ENCODE measurements at regions not wholly inside any gene's neighbourhood (a gene's known extent, or its start where the extent isn't known, plus 50 kb on each side); places are given as distances from the start of the nearest gene placed in this dataset.

DNA sequence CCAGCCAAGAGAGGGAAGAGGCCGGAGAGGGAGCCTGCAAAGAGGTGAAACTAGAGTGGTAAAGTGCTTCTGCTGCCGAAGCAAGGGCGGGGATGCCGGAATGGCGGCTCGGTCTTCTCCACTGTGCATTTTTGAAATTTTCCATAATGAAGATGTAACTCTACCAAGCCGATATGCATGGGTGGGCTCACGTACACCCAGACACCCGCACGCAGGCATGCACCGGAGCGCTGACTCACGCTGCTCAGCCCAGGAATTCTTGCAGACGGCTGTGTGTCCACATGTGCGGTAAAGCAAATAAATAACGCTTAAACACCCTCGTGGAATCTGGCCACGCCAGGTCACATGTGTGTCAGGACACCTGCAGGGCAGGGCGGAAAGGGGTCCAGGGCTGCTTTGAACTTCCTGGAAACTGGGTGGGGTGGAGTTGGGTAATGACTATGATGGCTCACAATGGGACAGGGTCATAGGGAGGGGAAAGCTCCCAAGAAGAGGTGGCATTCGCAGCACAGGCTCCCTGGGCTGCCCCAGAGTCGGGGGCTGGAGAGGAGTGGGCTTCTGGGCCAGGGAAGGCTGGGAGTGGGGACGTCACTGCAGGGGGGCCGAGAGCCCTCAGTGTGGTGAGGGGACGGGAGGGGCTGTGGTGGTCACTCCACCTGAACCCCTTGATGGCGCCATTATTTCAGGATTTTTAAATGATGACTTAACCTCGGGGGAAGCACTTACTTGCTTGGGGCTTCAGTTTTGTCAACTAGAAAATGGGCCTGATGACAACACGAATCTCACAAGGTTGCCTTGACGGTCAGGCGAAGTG is 265.5 kb downstream of the PARN start:
- no peak overlapping the region for H3K4me3 ChIP-seq (IDR thresholded peaks at IDR 0.05; ENCODE audit: insufficient read depth, low read depth, low read length)

GRCh38 chr16:14364112-14364385 is 266.0 kb downstream of the PARN start:
- Histone ChIP-seq H3K27ac (no peak overlapping the region), H3K36me3 (ENCODE audit: insufficient read depth) (no peaks in the 10 kb centered on the region), H3K4me3 (IDR thresholded peaks at IDR 0.05; ENCODE audit: insufficient read depth, low read depth, low read length) (no peak overlapping the region), H3K4me2 (no peak overlapping the region), H4K20me1 (ENCODE audit: insufficient read depth) (no peaks in the 10 kb centered on the region), H2AFZ (ENCODE audit: low read depth) (no peak overlapping the region), H3K79me2 (ENCODE audit: insufficient read depth, low read depth) (no peaks in the 10 kb centered on the region), H3K9ac (no peak overlapping the region), H3K27me3 (ENCODE audit: insufficient read depth, low read depth) (no peaks in the 10 kb centered on the region; the same call in 1 of the 2 replicates), H3K4me1 (ENCODE audit: low read depth, poor library complexity, severe bottlenecking) (peaks cover 6% of the 10 kb centered on the region)
- TF ChIP-seq, protein P1, sequence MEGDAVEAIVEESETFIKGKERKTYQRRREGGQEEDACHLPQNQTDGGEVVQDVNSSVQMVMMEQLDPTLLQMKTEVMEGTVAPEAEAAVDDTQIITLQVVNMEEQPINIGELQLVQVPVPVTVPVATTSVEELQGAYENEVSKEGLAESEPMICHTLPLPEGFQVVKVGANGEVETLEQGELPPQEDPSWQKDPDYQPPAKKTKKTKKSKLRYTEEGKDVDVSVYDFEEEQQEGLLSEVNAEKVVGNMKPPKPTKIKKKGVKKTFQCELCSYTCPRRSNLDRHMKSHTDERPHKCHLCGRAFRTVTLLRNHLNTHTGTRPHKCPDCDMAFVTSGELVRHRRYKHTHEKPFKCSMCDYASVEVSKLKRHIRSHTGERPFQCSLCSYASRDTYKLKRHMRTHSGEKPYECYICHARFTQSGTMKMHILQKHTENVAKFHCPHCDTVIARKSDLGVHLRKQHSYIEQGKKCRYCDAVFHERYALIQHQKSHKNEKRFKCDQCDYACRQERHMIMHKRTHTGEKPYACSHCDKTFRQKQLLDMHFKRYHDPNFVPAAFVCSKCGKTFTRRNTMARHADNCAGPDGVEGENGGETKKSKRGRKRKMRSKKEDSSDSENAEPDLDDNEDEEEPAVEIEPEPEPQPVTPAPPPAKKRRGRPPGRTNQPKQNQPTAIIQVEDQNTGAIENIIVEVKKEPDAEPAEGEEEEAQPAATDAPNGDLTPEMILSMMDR (conservative IDR thresholded peaks at IDR 0.05; ENCODE audit: low read depth, low read length) = no peak

More for the DNA sequence above, 265.5 kb downstream of the PARN start:
- H3K79me2 ChIP-seq (ENCODE audit: insufficient read depth, low read depth) = no peaks in the 10 kb centered on the region
- H3K27ac ChIP-seq = no peak overlapping the region
- no peaks in the 10 kb centered on the region for H3K36me3 ChIP-seq (ENCODE audit: insufficient read depth)
- TF ChIP-seq, protein P1 (conservative IDR thresholded peaks at IDR 0.05; ENCODE audit: low read depth, low read length) = no peak
- H2AFZ ChIP-seq (ENCODE audit: low read depth) = no peak overlapping the region
- H3K27me3 ChIP-seq (ENCODE audit: insufficient read depth, low read depth) = no peaks in the 10 kb centered on the region
- H3K4me2 ChIP-seq = no peak overlapping the region
- no peak overlapping the region for H3K9ac ChIP-seq
- no peaks in the 10 kb centered on the region for H4K20me1 ChIP-seq (ENCODE audit: insufficient read depth)
- H3K4me1 ChIP-seq (ENCODE audit: low read depth, poor library complexity, severe bottlenecking) = peaks cover 2% of the 10 kb centered on the region

DNA sequence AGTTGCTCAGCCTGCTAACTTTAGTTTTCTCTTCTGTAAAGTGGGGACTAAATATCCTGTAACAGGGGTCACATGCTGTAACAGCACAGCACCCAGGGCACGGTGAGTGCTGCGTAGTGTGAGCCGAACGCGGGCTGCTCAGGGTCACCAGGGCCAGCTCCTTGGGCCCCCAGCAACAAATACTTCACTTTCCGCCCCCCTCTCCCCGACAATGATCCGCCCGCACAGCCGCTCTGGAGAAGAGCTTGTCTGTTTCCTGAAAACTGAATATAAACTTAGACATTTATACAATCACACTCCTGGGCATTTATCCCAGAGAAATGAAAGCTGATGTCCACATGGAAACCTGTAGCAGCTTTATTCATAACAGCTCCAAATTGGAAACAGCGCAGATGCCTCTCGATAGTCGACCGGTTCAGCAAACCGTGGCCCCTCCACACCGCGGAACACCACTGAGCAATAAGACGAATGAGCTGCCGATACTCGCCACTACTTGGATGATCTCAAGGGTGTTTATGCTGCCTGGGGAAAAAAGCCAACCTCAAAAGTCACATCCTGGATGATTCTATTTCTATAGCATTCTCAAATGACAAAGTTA is 267.2 kb downstream of the PARN start:
- H3K27ac ChIP-seq = no peak overlapping the region
- no peaks in the 10 kb centered on the region for H3K36me3 ChIP-seq (ENCODE audit: insufficient read depth)
- no peaks in the 10 kb centered on the region for H4K20me1 ChIP-seq (ENCODE audit: insufficient read depth)
- peaks cover 18% of the 10 kb centered on the region for H3K4me1 ChIP-seq (ENCODE audit: low read depth, poor library complexity, severe bottlenecking)
- H3K9ac ChIP-seq = no peak overlapping the region
- H3K4me2 ChIP-seq = no peak overlapping the region
- no peak overlapping the region for H3K4me3 ChIP-seq (IDR thresholded peaks at IDR 0.05; ENCODE audit: insufficient read depth, low read depth, low read length)
- no peaks in the 10 kb centered on the region; the same call in 1 of the 2 replicates for H3K27me3 ChIP-seq (ENCODE audit: insufficient read depth, low read depth)
- no peak overlapping the region for H2AFZ ChIP-seq (ENCODE audit: low read depth)
- H3K79me2 ChIP-seq (ENCODE audit: insufficient read depth, low read depth) = no peaks in the 10 kb centered on the region
- TF ChIP-seq, protein P1 (conservative IDR thresholded peaks at IDR 0.05; ENCODE audit: low read depth, low read length) = no peak

DNA sequence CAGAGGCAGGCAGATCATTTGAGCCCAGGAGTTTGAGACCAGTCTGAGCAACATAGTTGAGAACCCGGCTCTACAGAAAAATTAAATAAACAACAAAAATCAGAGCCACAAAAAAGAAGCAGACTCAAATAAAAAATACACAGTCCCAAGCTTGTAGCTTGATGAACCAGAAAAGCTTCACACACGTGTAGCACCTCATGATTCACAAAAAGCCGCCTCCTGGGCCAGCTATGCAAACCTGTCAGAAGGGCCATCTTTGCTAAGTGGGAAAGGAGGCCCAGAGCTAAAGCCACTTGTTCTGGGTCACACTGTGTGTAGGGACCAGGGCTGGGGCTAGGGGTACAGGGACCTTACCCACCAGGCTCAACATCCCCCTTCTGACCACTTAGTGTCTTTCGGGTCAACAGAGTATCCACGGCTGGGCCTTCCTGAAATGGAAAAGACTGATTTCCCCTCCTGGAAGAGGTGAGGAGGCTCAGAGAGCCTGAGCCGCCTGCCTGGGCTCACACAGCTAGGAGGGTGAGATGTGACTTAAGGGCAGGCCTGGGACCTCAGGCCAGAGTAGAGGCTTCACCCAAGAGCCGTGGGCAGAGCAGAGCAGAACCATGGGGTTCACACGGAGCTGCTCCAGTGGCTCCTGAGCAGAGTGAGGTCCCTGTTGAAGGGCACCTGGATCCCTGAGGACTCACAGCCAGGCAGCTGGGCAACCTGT is 269.6 kb downstream of the PARN start:
- Histone ChIP-seq H3K9ac (no peak overlapping the region), H3K27me3 (ENCODE audit: insufficient read depth, low read depth) (no peaks in the 10 kb centered on the region; the same call in 1 of the 2 replicates), H3K27ac (no peak overlapping the region), H2AFZ (ENCODE audit: low read depth) (no peak overlapping the region), H3K4me1 (ENCODE audit: low read depth, poor library complexity, severe bottlenecking) (peaks cover 42% of the 10 kb centered on the region), H4K20me1 (ENCODE audit: insufficient read depth) (no peaks in the 10 kb centered on the region), H3K4me2 (no peak overlapping the region), H3K79me2 (ENCODE audit: insufficient read depth, low read depth) (no peaks in the 10 kb centered on the region), H3K36me3 (ENCODE audit: insufficient read depth) (no peaks in the 10 kb centered on the region), H3K4me3 (IDR thresholded peaks at IDR 0.05; ENCODE audit: insufficient read depth, low read depth, low read length) (no peak overlapping the region)
- TF ChIP-seq, protein P1 (conservative IDR thresholded peaks at IDR 0.05; ENCODE audit: low read depth, low read length) = no peak

Measured in KMS-11 (cell line).